ENCODE measurements at regions not wholly inside any gene's neighbourhood (a gene's known extent, or its start where the extent isn't known, plus 50 kb on each side); places are given as distances from the start of the nearest gene placed in this dataset.

DNA sequence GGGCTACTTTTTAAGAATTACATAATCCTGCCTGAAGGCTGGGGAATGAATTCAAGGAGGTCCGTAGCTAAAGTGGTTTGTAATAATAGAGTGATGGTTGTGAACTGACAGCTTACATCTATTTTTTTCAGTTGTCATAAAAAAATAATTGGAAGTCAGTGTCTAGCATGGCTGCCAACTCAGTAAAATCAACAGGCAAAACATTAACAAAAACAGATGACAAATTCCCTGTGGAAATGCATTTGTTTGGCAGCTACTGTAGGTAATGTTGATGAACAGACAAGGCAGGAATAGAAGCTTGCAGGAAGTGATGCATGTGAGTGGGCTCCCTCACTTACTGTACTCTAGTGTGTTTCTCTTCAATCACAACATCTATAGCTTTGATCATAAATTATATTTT lies 766.0 kb upstream of the POT1 start:
- Histone ChIP-seq H3K9me3 (no peaks in the 10 kb centered on the region), H3K4me1 (replicated peaks) (no peaks in the 10 kb centered on the region), H3K27me3 (replicated peaks; ENCODE audit: insufficient read depth) (no peaks in the 10 kb centered on the region), H3K36me3 (no peaks in the 10 kb centered on the region), H3K4me3 (no peak overlapping the region), H3K27ac (no peak overlapping the region)
- 63% methylated on average over 1 of the region's 1 CpG for whole genome bisulfite sequencing
- intact Hi-C loops (cut with DNase I) = no loop called here
- DNase-seq (ENCODE audit: low spot score) = no peak
- no peak for TF ChIP-seq CTCF (IDR thresholded peaks at IDR 0.05)
- no peak for TF ChIP-seq POLR2A (IDR thresholded peaks at IDR 0.05)
- TF ChIP-seq POLR2AphosphoS5 (IDR thresholded peaks at IDR 0.05) = no peak

DNA sequence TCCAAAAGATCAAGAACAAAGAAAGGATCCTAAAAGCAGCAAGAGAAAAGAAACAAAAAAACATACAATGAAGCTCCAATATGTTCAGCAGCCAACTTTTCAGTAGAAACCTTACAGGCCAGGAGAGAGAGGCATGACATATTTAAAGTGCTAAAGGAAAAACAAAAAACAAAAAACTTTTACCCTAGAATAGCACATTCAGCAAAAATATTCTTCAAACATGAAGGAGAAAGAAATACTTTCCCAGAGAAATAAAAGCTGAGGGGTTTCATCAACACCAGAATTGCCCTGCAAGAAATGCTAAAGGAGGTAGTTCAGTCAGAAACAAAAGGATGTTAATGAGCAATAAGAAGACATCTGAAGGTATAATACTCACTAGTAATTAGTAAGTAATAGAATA lies 753.5 kb upstream of the POT1 start:
- Histone ChIP-seq H3K4me1 (replicated peaks) (no peaks in the 10 kb centered on the region), H3K27me3 (replicated peaks; ENCODE audit: insufficient read depth) (no peaks in the 10 kb centered on the region), H3K9me3 (no peaks in the 10 kb centered on the region), H3K27ac (no peak overlapping the region), H3K36me3 (no peaks in the 10 kb centered on the region), H3K4me3 (no peak overlapping the region)
- intact Hi-C loops (cut with DNase I) = no loop called here
- no peak for DNase-seq (ENCODE audit: low spot score)
- no peak for TF ChIP-seq POLR2AphosphoS5 (IDR thresholded peaks at IDR 0.05)
- TF ChIP-seq POLR2A (IDR thresholded peaks at IDR 0.05) = no peak
- TF ChIP-seq CTCF (IDR thresholded peaks at IDR 0.05) = no peak

DNA sequence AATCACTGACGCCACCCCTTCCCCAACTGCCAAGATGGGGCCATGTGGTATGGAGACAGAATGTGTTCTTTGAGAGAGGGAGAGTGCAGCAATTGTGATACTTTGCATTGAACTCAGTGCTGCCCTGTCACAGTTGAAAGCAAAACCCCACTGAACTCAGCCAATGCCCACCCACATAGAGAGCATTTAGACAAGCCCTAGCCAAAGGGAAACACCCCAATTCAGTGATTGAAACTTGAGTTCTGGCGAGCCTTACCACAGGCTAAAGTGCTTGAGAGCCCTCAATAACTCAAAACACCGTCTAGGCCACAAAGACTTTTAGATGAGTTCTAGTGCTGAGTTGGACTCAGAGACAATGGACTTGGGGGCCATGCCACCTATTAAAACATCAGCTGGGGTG lies 751.9 kb upstream of the POT1 start:
- Histone ChIP-seq H3K9me3 (no peaks in the 10 kb centered on the region), H3K36me3 (no peaks in the 10 kb centered on the region), H3K4me3 (no peak overlapping the region), H3K4me1 (replicated peaks) (no peaks in the 10 kb centered on the region), H3K27me3 (replicated peaks; ENCODE audit: insufficient read depth) (no peaks in the 10 kb centered on the region), H3K27ac (no peak overlapping the region)
- TF ChIP-seq POLR2AphosphoS5 (IDR thresholded peaks at IDR 0.05) = no peak
- TF ChIP-seq POLR2A (IDR thresholded peaks at IDR 0.05) = no peak
- no peak for TF ChIP-seq CTCF (IDR thresholded peaks at IDR 0.05)
- no peak for DNase-seq (ENCODE audit: low spot score)
- WGBS = 88% methylated on average over 3 of the region's 3 CpGs
- intact Hi-C loops (cut with DNase I) = no loop called here

- no peaks in the 10 kb centered on the region for H3K9me3 ChIP-seq
- no peaks in the 10 kb centered on the region for H3K4me1 ChIP-seq (replicated peaks)
- no peak overlapping the region for H3K4me3 ChIP-seq
- intact Hi-C loops (cut with DNase I) = no loop called here
- no peak overlapping the region for H3K27ac ChIP-seq
- H3K27me3 ChIP-seq (replicated peaks; ENCODE audit: insufficient read depth) = no peaks in the 10 kb centered on the region
- no peak for DNase-seq (ENCODE audit: low spot score)
- WGBS = 62% methylated on average over 2 of the region's 2 CpGs
- no peak for TF ChIP-seq CTCF (IDR thresholded peaks at IDR 0.05)
- no peak for TF ChIP-seq POLR2AphosphoS5 (IDR thresholded peaks at IDR 0.05)
- no peak for TF ChIP-seq POLR2A (IDR thresholded peaks at IDR 0.05)
- H3K36me3 ChIP-seq = no peaks in the 10 kb centered on the region
Observed at GRCh38 chr7:125678771-125679170, 749.1 kb upstream of the POT1 start.

GRCh38 chr7:125675640-125676039 lies 746.0 kb upstream of the POT1 start:
- H3K36me3 ChIP-seq = no peaks in the 10 kb centered on the region
- TF ChIP-seq CTCF (IDR thresholded peaks at IDR 0.05) = no peak
- no peak for TF ChIP-seq POLR2A (IDR thresholded peaks at IDR 0.05)
- no peak for TF ChIP-seq POLR2AphosphoS5 (IDR thresholded peaks at IDR 0.05)
- no peaks in the 10 kb centered on the region for H3K9me3 ChIP-seq

More at GRCh38 chr7:125675640-125676039, 746.0 kb upstream of the POT1 start:
- 50% methylated on average over 2 of the region's 2 CpGs for WGBS
- H3K4me3 ChIP-seq = no peak overlapping the region
- no peak for DNase-seq (ENCODE audit: low spot score)
- intact Hi-C loops (cut with DNase I) = no loop called here
- H3K27ac ChIP-seq = no peak overlapping the region
- H3K4me1 ChIP-seq (replicated peaks) = no peaks in the 10 kb centered on the region
- H3K27me3 ChIP-seq (replicated peaks; ENCODE audit: insufficient read depth) = no peaks in the 10 kb centered on the region

All from prostate gland (tissue), 2 donors.